ENCODE measurements at regions not wholly inside any gene's neighbourhood (a gene's known extent, or its start where the extent isn't known, plus 50 kb on each side); places are given as distances from the start of the nearest gene placed in this dataset.

- TF ChIP-seq CTCF (IDR thresholded peaks at IDR 0.05): no peak
- no peak for TF ChIP-seq POLR2A (IDR thresholded peaks at IDR 0.05)
Observed at GRCh38 chr22:48491451-48491941, 1336.2 kb downstream of the BRD1 start.

All from adrenal gland (tissue), 5 donors.